ENCODE measurements at regions not wholly inside any gene's neighbourhood (a gene's known extent, or its start where the extent isn't known, plus 50 kb on each side); places are given as distances from the start of the nearest gene placed in this dataset.

DNA sequence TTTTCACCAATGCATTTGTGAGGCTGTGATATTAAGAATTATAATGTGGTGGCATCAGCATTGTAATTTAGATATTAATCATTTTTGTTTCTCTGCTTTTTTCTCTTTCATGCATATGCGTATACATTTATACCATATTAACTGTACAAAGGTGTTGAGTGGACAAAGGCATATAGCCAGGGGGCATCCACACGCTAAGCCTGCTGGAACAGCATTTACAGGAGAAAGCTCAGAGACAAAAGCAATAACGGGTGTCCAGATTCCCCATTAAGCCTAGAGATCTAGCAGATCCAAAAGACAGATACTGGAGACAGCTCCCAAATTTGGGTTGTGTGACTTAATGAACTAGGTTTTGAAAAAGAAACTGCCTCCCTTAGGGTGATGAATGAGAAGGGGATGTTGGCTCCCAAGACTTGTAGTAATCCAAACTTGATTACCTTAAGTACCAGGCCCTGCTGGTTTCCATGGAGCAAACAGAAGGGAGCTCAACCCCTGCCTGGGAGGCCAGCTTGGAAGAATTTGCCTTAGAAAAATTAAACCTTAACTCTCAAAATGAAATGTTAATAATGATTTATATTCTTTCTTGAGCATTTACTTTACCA, 181.9 kb downstream of the SLC6A15 start:
- Histone ChIP-seq H3K27me3 (no peaks in the 10 kb centered on the region), H3K27ac (no peak overlapping the region), H3K4me3 (no peak overlapping the region), H3K36me3 (no peaks in the 10 kb centered on the region), H3K4me1 (no peaks in the 10 kb centered on the region), H3K9me3 (no peaks in the 10 kb centered on the region)
- intact Hi-C loops (cut with DNase I): no loop called here
- DNase-seq (ENCODE audit: low spot score in 2 of 2): no peak
- TF ChIP-seq, protein P1, sequence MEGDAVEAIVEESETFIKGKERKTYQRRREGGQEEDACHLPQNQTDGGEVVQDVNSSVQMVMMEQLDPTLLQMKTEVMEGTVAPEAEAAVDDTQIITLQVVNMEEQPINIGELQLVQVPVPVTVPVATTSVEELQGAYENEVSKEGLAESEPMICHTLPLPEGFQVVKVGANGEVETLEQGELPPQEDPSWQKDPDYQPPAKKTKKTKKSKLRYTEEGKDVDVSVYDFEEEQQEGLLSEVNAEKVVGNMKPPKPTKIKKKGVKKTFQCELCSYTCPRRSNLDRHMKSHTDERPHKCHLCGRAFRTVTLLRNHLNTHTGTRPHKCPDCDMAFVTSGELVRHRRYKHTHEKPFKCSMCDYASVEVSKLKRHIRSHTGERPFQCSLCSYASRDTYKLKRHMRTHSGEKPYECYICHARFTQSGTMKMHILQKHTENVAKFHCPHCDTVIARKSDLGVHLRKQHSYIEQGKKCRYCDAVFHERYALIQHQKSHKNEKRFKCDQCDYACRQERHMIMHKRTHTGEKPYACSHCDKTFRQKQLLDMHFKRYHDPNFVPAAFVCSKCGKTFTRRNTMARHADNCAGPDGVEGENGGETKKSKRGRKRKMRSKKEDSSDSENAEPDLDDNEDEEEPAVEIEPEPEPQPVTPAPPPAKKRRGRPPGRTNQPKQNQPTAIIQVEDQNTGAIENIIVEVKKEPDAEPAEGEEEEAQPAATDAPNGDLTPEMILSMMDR (IDR thresholded peaks at IDR 0.05): no peak

DNA sequence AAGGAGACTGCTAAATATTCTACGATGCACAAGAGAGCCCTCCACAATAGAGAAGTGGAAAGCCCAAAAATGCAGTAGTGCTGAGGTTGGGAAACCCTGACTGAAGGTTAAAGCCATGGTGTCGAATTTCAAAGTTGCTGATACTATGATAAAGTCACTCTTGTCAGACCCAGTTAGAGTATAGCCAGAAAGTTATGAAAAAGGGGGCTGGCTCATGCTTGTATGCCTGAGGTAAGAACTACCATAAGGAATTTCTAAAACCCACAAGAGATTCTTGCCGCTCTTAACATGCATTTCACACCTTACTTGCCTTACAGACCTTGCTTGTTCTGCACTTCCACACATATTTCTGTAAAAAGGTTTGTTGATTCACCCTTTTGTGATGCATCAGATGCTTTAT, 184.6 kb downstream of the SLC6A15 start:
- Histone ChIP-seq H3K9me3 (no peaks in the 10 kb centered on the region), H3K27ac (no peak overlapping the region), H3K36me3 (no peaks in the 10 kb centered on the region), H3K4me3 (no peak overlapping the region), H3K27me3 (no peaks in the 10 kb centered on the region), H3K4me1 (no peaks in the 10 kb centered on the region)
- no peak for DNase-seq (ENCODE audit: low spot score in 2 of 2)
- intact Hi-C loops (cut with DNase I): no loop called here
- TF ChIP-seq, protein P1 (IDR thresholded peaks at IDR 0.05): no peak

DNA sequence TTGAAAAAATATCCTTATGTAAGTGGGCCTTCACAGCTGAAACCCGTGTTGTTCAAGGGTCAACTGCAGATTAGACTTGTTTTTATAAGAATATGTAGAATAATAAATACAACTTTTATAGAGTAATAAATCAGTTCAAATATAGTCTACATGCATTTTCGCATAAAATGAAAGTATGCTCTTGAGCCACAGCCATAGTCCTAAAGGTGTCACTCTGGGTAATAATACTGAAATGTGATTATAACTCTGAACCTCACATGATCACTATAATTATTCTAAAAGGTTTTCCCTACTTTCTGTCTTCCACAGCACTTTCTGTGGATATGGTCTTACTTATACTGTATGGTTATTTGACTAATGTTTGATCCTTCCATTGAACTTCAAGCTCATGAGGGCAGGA, 185.8 kb downstream of the SLC6A15 start:
- TF ChIP-seq, protein P1 (IDR thresholded peaks at IDR 0.05): no peak
- intact Hi-C loops (cut with DNase I): no loop called here
- no peak overlapping the region for H3K27ac ChIP-seq
- H3K4me3 ChIP-seq: no peak overlapping the region
- no peak for DNase-seq (ENCODE audit: low spot score in 2 of 2)
- H3K9me3 ChIP-seq: no peaks in the 10 kb centered on the region
- no peaks in the 10 kb centered on the region for H3K4me1 ChIP-seq
- H3K36me3 ChIP-seq: no peaks in the 10 kb centered on the region
- H3K27me3 ChIP-seq: no peaks in the 10 kb centered on the region

DNA sequence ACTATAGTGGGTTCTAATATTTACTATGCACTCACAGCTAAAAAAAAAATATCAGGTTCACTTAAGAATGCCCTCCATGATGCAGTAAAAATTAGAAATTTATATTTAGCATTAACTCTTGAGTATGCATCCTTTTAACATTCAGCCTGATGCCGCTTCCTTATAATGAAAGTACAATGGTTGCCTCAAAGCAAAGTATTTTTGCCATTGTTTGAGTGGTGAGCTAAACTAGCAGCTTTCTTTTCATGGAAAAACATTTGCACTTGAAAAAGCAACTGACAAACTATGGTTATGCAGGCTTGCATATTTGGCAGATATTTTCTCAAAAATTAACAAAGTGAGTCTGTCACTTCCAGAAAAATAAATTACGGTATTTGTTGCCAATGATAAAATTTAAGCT, 188.6 kb downstream of the SLC6A15 start:
- Histone ChIP-seq H3K27me3 (no peaks in the 10 kb centered on the region), H3K36me3 (no peaks in the 10 kb centered on the region), H3K4me1 (no peaks in the 10 kb centered on the region), H3K27ac (no peak overlapping the region), H3K4me3 (no peak overlapping the region), H3K9me3 (no peaks in the 10 kb centered on the region)
- DNase-seq (ENCODE audit: low spot score in 2 of 2): no peak
- intact Hi-C loops (cut with DNase I): no loop called here
- TF ChIP-seq, protein P1 (IDR thresholded peaks at IDR 0.05): no peak

DNA sequence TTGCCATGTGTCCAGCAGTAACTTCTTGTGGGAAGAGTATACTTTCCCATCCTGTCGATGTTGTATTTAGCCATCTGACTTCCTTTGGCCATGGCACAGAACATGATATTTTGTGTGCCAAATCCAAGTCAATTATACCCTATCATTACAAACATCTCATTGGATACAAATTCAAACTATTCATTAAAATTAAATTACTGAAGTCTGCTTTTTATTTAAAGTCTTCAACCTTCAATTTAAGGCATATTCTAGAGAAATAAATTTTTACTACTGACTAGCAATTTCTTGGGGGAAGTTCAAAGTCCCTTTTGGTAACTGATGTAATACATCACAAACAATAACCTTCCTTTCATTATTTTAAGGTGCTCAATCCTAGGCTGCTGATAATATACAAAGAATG, 192.6 kb downstream of the SLC6A15 start:
- Histone ChIP-seq H3K4me3 (no peak overlapping the region), H3K36me3 (no peaks in the 10 kb centered on the region), H3K27me3 (no peaks in the 10 kb centered on the region), H3K27ac (no peak overlapping the region), H3K4me1 (no peaks in the 10 kb centered on the region), H3K9me3 (no peaks in the 10 kb centered on the region)
- intact Hi-C loops (cut with DNase I): no loop called here
- no peak for DNase-seq (ENCODE audit: low spot score in 2 of 2)
- TF ChIP-seq, protein P1 (IDR thresholded peaks at IDR 0.05): no peak

DNA sequence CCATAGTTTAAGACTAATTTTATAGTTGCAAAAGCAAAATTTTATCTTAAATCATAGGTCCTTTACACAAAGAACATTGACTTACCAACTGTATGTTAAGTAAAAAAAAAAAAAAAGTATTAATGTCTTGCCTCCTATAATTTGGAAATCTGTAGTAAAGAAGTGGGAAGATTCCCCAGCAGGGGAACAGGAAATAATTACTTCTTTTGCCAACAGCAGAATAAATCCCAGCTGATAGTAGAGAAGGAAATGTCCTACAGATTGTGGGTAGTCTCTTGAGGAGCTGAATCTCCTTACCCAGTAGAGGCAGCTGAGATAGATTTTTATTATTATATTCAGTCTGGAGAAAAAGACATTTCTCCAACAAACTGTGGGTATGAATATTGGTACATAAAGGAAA, 193.7 kb downstream of the SLC6A15 start:
- Histone ChIP-seq H3K27ac (no peak overlapping the region), H3K27me3 (no peaks in the 10 kb centered on the region), H3K4me3 (no peak overlapping the region), H3K36me3 (no peaks in the 10 kb centered on the region), H3K4me1 (no peaks in the 10 kb centered on the region), H3K9me3 (no peaks in the 10 kb centered on the region)
- TF ChIP-seq, protein P1 (IDR thresholded peaks at IDR 0.05): no peak
- DNase-seq (ENCODE audit: low spot score in 2 of 2): no peak
- intact Hi-C loops (cut with DNase I): no loop called here

All from ascending aorta (tissue), 2 donors.